ENCODE measurements at regions not wholly inside any gene's neighbourhood (a gene's known extent, or its start where the extent isn't known, plus 50 kb on each side); places are given as distances from the start of the nearest gene placed in this dataset.
"Not testable (repeated sequence)": the region's sequence is repeated elsewhere in the genome, so short reads cannot be mapped to it uniquely, and the experiment has no call there.

DNA sequence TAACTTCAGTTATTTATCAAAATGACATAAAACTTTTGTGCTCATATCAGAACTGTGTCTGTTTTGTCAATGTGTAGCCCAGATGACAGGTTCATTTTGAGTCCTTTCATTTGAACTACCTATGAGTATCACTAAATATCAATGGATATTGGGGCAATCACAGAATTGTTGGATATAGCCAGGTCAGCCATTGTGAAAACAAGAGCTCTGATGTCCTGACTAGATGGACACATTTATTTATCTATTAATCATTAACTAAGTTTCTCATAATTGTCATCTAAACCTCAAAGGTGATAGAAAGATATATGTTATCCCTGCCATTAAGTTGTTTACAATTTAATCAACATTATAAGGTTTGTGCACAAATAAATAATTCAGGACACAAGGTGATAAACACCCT is 638.3 kb upstream of the GRIA3 start:
- no peak for DNase-seq (ENCODE audit: low spot score)

- DNase-seq (ENCODE audit: low spot score) = no peak
These were observed 637.8 kb upstream of the GRIA3 start for GRCh38 chrX:122546269-122546668.

DNA sequence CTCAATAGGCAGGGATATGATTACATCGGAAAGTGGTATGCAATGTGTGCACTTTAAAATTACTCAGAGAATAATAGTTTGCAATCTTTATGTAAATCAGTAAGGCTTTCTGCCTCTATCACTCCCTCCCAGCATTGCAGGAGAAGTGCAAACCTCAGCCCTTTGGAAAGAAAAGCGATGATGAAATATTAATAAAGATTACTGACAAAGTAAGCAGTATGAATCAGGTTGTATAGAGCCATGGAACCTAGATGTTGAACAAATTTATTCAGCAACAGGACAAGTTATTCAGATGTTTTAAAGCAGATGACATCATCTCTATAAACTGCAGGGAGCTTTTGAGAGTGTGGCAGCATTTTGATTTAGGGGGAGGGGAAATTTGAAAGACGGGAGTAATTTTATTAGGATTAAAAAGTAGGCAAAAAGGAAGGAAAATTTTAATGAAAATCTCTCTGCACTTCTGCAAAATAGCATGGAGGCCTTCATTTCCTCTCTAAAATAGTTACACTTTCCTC is 631.7 kb upstream of the GRIA3 start:
- no peak for DNase-seq (ENCODE audit: low spot score)

DNA sequence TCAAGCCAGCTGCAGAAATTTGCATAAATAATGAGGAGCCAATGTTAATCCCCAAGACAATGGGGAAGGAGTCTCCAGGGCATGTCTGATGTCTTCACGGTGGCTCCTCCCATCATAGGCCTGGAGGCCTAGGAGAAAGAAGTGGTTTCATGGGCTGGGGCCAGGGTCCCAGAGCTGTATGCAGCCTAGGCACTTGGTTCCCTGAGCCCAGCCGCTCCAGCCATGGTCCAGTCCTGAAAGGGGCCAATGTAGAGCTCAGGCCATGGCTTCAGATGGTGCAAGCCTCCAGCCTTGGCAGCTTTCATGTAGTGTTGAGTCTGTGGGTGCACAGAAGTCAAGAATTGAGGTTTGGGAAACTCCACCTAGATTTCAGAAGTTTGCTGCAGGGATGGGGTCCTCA is 628.2 kb upstream of the GRIA3 start:
- DNase-seq (ENCODE audit: low spot score) = no peak

DNA sequence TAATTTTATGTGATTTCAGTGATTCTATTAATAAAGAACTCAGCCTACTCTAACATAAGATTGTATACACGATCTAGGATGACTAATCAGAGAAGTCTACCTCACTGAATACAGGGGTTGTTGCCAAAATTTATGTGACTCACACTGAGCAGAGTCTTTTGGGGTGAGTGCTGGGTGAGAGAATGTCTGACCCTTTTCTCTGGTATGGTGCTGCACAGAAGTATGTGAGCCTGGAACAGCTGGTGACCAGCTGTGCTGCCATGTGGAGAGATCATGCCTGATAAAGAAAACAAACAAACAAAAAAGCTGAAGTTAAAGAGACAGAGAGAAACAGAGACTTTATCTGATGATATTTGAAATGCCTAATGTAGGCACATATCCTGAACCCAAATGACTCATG is 618.1 kb upstream of the GRIA3 start:
- no peak for DNase-seq (ENCODE audit: low spot score)

- no peak for DNase-seq (ENCODE audit: low spot score)
These were observed 617.7 kb upstream of the GRIA3 start for GRCh38 chrX:122566401-122566800.

DNA sequence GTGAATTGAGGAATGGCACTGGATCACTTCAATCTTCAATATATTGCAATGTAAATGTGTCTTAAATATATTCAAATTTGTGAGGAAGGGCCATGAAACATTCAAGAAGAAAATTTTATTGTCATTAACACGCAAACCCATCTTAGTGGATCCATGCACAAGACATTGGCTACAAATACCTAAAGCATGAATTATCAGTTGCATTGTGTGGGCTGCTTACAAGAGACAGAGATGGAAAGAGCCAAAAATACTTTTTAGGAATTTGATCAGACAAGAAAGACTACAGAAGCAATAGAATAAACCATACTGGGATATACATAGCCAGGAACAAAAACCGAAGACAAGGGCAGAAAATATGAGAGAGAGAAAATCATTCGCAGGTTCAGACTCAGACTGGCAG is 616.2 kb upstream of the GRIA3 start:
- no peak for DNase-seq (ENCODE audit: low spot score)

DNA sequence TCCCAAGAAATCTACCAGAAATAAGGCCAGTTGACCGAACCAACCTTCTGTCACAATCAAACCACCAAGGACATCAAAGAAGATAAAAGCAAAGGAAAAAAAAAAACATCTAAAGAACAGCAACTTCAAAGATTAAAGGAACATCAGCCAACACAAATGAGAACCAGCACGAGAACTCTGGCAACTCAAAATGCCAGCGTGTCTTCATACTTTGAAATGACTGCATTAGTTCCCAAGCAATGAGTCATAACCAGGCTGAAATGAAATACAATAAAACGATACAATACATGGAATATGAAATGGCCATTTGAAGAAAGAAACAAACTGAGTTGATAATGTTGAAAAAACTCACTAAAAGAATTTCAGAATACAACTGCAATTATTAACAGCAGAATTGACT is 611.6 kb upstream of the GRIA3 start:
- no peak for DNase-seq (ENCODE audit: low spot score)

DNA sequence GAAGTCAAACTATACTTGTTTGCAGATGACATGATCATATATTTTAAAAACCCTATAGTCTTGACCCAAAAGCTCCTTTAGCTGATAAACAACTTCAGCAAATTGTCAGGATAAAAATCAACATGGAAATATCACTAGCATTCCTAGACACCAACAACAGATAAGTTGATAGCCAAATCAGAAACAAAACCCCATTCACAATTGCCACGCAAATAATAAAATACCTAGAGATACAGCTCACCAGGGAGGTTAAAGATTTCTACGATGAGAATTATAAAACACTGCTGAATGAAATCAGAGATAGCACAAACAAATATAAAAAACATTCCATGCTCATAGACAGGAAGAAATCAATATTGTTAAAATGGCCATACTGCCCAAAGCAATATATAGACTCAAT is 605.0 kb upstream of the GRIA3 start:
- no peak for DNase-seq (ENCODE audit: low spot score)

- DNase-seq (ENCODE audit: low spot score) = no peak
These were observed 604.6 kb upstream of the GRIA3 start for GRCh38 chrX:122579526-122579925.

- no peak for DNase-seq (ENCODE audit: low spot score)
These were observed 601.7 kb upstream of the GRIA3 start for GRCh38 chrX:122582280-122582974.

- no peak for DNase-seq (ENCODE audit: low spot score)
These were observed 601.1 kb upstream of the GRIA3 start for GRCh38 chrX:122582975-122583305.

- DNase-seq (ENCODE audit: low spot score) = no peak
These were observed 600.5 kb upstream of the GRIA3 start for GRCh38 chrX:122583551-122583950.

DNA sequence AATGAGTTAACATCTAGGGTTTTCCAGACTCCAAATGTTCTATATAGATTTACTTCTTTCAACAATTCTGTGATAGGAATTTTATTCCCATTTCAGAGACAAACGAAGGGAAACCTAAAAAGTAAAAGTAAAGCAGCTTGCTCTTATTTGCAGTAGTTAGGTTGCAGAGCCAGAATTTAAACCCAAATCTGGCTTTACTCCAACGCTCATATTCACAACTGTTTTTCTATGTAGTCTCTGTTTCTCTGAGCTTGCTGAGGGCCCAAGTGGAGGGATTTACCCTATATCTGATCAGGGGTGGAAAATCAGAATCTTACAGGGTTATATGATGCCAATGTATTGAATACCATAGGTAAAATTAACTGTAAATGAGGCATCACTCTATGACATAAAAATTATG is 599.1 kb upstream of the GRIA3 start:
- no peak for DNase-seq (ENCODE audit: low spot score)

GRCh38 chrX:122586831-122587230 is 597.2 kb upstream of the GRIA3 start:
- no peak for DNase-seq (ENCODE audit: low spot score)

GRCh38 chrX:122591546-122591945 is 592.5 kb upstream of the GRIA3 start:
- DNase-seq (ENCODE audit: low spot score) = no peak

DNA sequence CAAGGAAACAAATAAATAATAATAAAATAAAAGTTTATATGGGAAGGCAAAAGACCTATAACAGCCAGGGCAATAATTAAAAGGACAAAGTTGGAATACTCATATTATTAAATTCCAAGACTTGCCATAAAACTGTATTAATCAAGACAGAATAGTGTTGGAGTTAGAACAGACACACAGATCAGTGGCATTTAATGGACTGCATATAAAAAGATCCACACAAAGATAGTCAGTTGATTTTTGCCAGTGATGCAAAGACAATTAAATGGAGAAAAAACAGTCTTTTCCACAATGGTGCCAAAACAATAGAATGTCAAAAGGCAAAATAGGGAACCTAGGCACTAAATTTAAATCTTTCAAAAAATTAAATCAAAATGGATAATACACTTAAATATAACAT is 587.1 kb upstream of the GRIA3 start:
- no peak for DNase-seq (ENCODE audit: low spot score)

GRCh38 chrX:122622795-122623194 is 561.3 kb upstream of the GRIA3 start:
- DNase-seq (ENCODE audit: low spot score) = no peak

DNA sequence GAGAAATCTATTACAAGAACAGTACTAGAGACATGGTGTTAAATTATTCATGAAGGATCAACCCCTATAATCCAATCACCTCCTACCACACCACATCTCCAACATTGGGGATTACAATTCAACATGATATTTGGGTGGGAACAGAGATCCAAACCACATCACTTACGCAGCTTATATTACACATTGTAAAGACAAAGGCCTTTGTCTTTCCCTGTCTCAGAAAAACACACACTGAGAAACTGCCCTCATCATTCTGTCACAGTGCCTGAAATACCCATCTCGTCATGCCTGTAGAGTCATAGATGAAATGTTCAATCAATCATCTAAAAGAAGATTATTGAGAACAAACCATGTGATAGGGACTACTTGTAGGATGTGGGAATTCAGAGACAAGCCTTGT is 558.8 kb upstream of the GRIA3 start:
- DNase-seq (ENCODE audit: low spot score) = no peak

DNA sequence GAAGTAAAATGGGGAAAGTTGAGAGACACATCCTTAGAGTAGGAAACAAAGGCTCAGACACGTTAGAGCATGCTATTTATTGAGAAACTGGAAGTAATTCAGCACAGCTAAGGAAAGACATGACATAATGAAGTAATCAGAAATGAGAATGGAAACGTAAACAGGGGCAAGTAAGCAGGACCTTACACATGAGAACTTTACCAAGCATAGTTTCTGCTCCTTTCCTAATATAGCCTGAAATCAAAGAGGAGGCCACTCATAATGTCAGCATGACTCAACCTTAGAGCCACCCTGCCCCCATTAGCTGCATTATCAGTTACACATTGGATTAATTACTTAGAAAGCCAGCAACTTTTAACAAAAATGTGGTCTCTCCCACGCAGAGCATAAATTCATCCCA is 558.3 kb upstream of the GRIA3 start:
- no peak for DNase-seq (ENCODE audit: low spot score)

GRCh38 chrX:122626871-122627270 is 557.2 kb upstream of the GRIA3 start:
- DNase-seq (ENCODE audit: low spot score) = no peak

DNA sequence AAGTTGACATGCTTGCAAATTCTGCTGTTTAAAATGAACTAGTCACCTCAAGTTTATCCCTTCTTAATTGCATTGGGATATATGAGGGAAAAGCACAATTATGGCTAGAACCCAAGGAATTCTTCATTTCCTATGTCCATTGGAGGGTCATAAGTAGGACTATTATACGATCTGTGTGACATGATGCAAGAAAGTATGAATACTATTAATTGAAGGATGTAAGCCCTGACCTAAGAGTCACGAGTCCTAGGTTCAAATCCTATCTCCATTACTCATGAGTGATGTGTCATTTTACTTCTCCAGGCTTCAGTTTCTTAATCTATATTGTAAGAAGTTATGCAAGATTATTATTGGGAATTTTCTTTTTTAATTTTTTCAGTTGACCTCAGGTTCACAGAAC is 542.9 kb upstream of the GRIA3 start:
- DNase-seq (ENCODE audit: low spot score) = no peak

DNA sequence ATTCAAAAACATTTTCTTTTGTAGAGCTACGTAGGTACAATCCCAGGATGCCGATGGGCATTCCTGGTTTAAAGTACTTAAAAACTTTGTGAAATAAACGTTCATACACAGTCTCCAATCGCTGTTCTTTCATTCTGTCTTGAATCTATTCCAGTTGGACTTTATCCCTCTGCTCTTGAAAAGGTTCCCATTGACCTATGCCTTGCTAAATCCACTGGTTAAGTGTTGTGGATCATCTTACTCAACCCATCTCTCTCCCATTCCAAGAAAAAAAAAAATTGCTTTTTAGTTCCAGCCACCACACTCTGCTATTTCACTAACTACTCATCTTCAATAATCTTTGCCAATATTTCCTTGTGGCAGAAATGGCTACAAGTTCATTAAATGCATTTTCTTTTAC is 542.3 kb upstream of the GRIA3 start:
- no peak for DNase-seq (ENCODE audit: low spot score)

GRCh38 chrX:122655256-122655655 is 528.8 kb upstream of the GRIA3 start:
- not testable (repeated sequence) for DNase-seq (ENCODE audit: low spot score)
